RWPE1 (cell line): ENCODE measurements at regions not wholly inside any gene's neighbourhood (a gene's known extent, or its start where the extent isn't known, plus 50 kb on each side); places are given as distances from the start of the nearest gene placed in this dataset.
"Not testable (repeated sequence)": the region's sequence is repeated elsewhere in the genome, so short reads cannot be mapped to it uniquely, and the experiment has no call there.

Source experiments
- CTCF ChIA-PET: fragments of 350-600 bp; sonication (Branson Sonifier 250); formaldehyde crosslinking; extraction: SDS; loops from one replicate; lab custom pipeline; 2021; lab: Yijun Ruan, JAX
- POLR2A ChIA-PET: fragments of 400-600 bp; formaldehyde crosslinking; extraction: SDS; loops from one replicate; lab custom pipeline; 2020; ENCODE audit warnings: antibody characterized with exemption; ENCODE audit not compliant: low non-redundant PET; lab: Yijun Ruan, JAX
- DNase-seq: peaks from one replicate; pipeline ENCODE4 v3.0.0; 2012; ENCODE audit warnings: low spot score
- H3K27ac ChIP-seq: fragments of 450-650 bp; 2 replicates; pipeline ENCODE4 v1.5.1; 2017
- TF ChIP-seq, protein P1 (sequence below): fragments of 450-650 bp; conservative IDR thresholded peaks from 2 replicates; pipeline ENCODE4 v1.5.1; 2017; ENCODE audit warnings: low read depth, mild to moderate bottlenecking

DNA sequence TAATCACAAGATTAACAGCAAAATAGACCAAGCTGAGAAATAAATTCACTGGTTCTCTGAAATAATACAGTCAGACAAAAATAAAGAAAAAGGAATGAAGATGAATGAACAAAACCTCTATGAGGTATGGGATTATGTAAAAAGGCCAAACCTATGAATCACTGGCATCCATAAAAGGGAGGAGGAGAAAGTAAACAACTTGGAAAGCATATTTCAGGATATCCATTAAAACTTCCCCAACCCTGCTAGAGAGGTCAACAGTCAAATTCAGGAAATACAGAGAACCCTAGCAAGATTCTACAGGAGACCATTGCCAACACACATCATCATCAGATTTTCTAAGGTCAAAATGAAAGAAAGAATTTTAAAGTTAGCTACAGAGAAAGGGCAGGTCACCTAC is 649.7 kb upstream of the CBLB start:
- ChIA-PET CTCF (no interaction called here), POLR2A (no interaction called here)
- no peak overlapping the region for H3K27ac ChIP-seq
- TF ChIP-seq, protein P1, sequence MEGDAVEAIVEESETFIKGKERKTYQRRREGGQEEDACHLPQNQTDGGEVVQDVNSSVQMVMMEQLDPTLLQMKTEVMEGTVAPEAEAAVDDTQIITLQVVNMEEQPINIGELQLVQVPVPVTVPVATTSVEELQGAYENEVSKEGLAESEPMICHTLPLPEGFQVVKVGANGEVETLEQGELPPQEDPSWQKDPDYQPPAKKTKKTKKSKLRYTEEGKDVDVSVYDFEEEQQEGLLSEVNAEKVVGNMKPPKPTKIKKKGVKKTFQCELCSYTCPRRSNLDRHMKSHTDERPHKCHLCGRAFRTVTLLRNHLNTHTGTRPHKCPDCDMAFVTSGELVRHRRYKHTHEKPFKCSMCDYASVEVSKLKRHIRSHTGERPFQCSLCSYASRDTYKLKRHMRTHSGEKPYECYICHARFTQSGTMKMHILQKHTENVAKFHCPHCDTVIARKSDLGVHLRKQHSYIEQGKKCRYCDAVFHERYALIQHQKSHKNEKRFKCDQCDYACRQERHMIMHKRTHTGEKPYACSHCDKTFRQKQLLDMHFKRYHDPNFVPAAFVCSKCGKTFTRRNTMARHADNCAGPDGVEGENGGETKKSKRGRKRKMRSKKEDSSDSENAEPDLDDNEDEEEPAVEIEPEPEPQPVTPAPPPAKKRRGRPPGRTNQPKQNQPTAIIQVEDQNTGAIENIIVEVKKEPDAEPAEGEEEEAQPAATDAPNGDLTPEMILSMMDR: no peak
- DNase-seq: peak; percentile 8

DNA sequence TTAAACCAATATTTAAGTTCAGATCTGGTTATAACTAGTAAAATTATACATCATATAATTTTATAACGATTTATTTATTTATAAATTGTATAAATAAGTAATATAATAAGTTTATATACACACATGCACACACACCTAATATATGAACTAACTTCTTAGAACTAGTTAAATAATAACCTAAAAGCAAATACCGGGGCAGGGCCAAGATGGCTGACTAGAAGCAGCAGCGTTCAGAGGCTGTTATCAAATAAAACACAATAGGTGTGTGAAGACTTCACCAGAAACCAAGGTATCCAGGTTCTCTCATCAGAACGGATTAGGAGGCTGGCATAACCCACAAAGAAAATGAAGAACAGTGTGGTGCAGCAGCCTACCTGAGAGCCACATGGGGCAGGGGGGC is 653.6 kb upstream of the CBLB start:
- H3K27ac ChIP-seq: no peak overlapping the region
- TF ChIP-seq, protein P1: no peak
- no peak for DNase-seq
- CTCF ChIA-PET: no interaction called here
- POLR2A ChIA-PET: no interaction called here

DNA sequence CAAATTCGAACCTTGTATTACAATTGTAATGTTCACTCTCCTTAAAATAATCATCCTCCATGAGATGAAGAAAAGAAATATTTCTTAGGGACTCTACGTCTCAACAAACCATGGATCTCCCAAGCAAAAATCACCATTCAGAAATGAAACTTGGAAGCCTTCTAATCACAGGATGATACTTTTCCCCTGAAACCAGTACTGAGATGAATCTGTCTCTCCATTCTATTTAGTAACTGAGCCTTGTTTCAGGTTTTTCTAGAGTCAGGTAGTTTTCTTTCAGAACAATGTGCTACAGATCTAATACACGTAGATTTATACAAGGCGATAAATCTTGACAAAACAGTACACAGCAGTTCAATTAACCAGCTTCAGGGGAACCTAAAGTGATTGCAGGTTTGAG is 660.1 kb upstream of the CBLB start:
- CTCF ChIA-PET: no interaction called here
- DNase-seq: no peak
- POLR2A ChIA-PET: no interaction called here
- TF ChIP-seq, protein P1: no peak
- H3K27ac ChIP-seq: no peak overlapping the region

DNA sequence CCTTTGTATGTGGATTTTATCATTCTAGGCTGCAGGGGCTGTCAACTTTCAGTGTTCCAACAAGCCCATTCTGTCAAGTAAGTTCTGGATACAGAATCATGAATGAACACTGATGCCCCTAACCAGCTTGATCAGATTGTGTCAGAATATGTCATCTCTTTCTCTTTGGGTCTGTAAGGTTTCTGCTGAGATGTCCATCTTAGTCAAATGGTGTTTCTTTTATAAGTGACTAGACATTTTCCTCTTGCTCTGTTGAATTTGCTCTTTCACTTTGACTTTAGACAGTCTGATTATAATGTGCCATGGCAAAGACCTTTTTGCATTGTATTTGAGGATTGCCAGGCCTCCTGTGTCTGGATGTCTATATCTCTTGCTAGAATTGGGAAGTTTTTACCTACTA is 660.9 kb upstream of the CBLB start:
- TF ChIP-seq, protein P1: no peak
- no peak overlapping the region for H3K27ac ChIP-seq
- ChIA-PET CTCF (interaction anchor here (0.6 kb wide), 1 partner anchor 90 kb away, joined by 3 read pairs; no protein-coding TSS in a partner anchor), POLR2A (no interaction called here)
- no peak for DNase-seq

DNA sequence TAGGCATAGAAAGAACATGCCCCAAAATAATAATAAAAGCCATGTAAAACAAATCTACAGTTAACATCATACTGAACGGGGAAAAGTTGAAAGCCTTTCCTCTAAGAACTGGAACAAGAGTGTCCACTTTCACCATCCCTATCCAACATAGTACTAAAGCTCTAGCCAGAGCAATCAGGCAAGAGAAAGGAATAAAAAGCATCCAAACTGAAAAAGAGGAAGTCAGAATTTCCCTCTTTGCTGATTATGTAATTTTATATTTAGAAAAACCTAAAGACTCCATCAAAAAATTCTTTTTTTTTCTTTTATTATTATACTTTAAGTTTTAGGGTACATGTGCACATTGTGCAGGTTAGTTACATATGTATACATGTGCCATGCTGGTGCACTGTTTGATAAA is 661.6 kb upstream of the CBLB start:
- CTCF ChIA-PET: no interaction called here
- H3K27ac ChIP-seq: no peak overlapping the region
- POLR2A ChIA-PET: no interaction called here
- DNase-seq: no peak
- TF ChIP-seq, protein P1: no peak

DNA sequence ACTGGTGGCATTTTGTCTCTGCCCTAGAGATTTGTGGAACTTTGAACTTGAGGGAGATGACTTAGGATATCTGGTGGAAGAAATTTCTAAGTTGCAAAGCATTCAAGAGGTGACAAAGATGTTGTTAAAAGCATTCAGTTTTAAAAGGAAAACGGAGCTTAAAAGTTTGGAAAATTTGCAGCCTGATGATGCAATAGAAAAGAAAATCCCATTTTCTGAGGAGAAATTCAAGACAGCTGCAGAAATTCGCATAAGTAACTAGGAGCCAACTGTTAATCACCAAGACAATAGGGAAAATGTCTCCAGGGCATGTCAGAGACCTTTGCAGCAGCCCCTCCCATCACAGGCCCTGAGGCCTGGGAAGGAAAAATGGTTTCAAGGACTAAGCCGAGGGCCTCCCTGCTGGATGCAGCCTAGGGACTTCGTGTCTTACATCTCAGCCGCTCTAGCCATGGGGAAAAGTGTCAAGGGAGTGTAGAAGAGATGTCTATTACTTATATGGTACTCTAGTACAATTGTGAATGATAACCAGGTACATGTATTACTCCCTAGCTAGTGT is 663.0 kb upstream of the CBLB start:
- H3K27ac ChIP-seq, POLR2A ChIA-PET, DNase-seq, CTCF ChIA-PET: not testable (repeated sequence)

- TF ChIP-seq, protein P1: no peak
- ChIA-PET CTCF (no interaction called here), POLR2A (no interaction called here)
- DNase-seq: no peak
- no peak overlapping the region for H3K27ac ChIP-seq
These were observed 664.4 kb upstream of the CBLB start for GRCh38 chr3:106533093-106533787.
